ENCODE measurements at regions not wholly inside any gene's neighbourhood (a gene's known extent, or its start where the extent isn't known, plus 50 kb on each side); places are given as distances from the start of the nearest gene placed in this dataset.
"Not testable (repeated sequence)": the region's sequence is repeated elsewhere in the genome, so short reads cannot be mapped to it uniquely, and the experiment has no call there.

DNA sequence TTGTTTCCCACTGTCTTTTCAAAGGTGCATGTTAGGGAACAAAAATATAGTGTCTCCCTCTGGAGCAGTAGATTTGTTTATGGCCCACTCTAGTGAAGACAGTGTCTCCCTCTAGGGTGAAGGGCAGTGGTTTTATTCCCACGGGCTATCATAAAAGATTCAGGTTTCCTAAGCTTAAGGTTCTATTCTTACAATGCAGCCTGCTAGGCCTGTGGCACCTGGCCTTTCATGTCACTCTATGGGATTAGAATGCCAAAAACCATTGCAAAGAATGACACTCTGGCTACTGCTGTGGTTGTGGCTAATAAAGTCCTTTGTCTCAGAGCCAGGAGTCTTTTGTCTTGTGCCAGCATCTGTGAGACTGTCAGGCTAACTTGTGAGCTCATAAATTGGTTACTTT lies 92.6 kb upstream of the GPR39 start:
- not testable (repeated sequence) for TF ChIP-seq POLR2A (IDR thresholded peaks at IDR 0.05)
- TF ChIP-seq, protein P1, sequence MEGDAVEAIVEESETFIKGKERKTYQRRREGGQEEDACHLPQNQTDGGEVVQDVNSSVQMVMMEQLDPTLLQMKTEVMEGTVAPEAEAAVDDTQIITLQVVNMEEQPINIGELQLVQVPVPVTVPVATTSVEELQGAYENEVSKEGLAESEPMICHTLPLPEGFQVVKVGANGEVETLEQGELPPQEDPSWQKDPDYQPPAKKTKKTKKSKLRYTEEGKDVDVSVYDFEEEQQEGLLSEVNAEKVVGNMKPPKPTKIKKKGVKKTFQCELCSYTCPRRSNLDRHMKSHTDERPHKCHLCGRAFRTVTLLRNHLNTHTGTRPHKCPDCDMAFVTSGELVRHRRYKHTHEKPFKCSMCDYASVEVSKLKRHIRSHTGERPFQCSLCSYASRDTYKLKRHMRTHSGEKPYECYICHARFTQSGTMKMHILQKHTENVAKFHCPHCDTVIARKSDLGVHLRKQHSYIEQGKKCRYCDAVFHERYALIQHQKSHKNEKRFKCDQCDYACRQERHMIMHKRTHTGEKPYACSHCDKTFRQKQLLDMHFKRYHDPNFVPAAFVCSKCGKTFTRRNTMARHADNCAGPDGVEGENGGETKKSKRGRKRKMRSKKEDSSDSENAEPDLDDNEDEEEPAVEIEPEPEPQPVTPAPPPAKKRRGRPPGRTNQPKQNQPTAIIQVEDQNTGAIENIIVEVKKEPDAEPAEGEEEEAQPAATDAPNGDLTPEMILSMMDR (IDR thresholded peaks at IDR 0.05): not testable (repeated sequence)

Measured in gastroesophageal sphincter (tissue), 3 donors.